GM23338 (cell line): ENCODE measurements at regions not wholly inside any gene's neighbourhood (a gene's known extent, or its start where the extent isn't known, plus 50 kb on each side); places are given as distances from the start of the nearest gene placed in this dataset.

Experiments used
- CREB1 ChIP-seq: fragments of 250-450 bp; sonication (Bioruptor Pico); IDR thresholded peaks from 2 replicates; pipeline ENCODE4 v1.5.0; 2020; ENCODE audit warnings: low read depth, mild to moderate bottlenecking, moderate library complexity
- CTCF ChIP-seq, 2 experiments: fragments of 200-600 bp in 1 of 2; sonication (generic) in 1 of 2; conservative IDR thresholded peaks; 2 replicates each; pipeline versions ENCODE4 v1.5.1 to v1.6.1; 2016 to 2017; ENCODE audit warnings: antibody characterized with exemption in 2 of 2, low read depth in 2 of 2, mild to moderate bottlenecking in 2 of 2, moderate library complexity in 1 of 2
- EZH2 ChIP-seq: fragments of 200-600 bp; sonication (generic); IDR thresholded peaks from one replicate; pipeline ENCODE4 v1.8.0; 2017; ENCODE audit warnings: antibody characterized with exemption, mild to moderate bottlenecking, low read depth; ENCODE audit not compliant: unreplicated experiment
- JUNB ChIP-seq: IDR thresholded peaks from one replicate; pipeline ENCODE4 v1.6.1; 2016; ENCODE audit warnings: antibody characterized with exemption; ENCODE audit not compliant: unreplicated experiment
- NANOG ChIP-seq: IDR thresholded peaks from 2 replicates; pipeline ENCODE4 v1.6.1; 2016; ENCODE audit warnings: antibody characterized with exemption, borderline replicate concordance
- ZNF462 ChIP-seq: fragments of 250-450 bp; sonication (Bioruptor Pico); IDR thresholded peaks from 2 replicates; pipeline ENCODE4 v1.5.0; 2020; ENCODE audit warnings: mild to moderate bottlenecking, moderate library complexity

- TF ChIP-seq JUNB (no peak), EZH2 (no peak), CTCF (conservative IDR thresholded peaks at IDR 0.05; ENCODE audit: low read depth in 2 of 2) (no peak), ZNF462 (CRISPR knock-in tag) (no peak), NANOG (no peak), CREB1 (CRISPR knock-in tag) (no peak)
These were observed 310.2 kb upstream of the ID2 start for GRCh38 chr2:8371653-8372052.
